MM.1S (cell line): ENCODE measurements at regions not wholly inside any gene's neighbourhood (a gene's known extent, or its start where the extent isn't known, plus 50 kb on each side); places are given as distances from the start of the nearest gene placed in this dataset.

Source experiments
- DNase-seq: peaks from one replicate; pipeline ENCODE4 v3.0.0-alpha.2; 2015
- H2AFZ ChIP-seq: fragments of 300-600 bp; sonication (generic); 2 replicates; pipeline ENCODE4 v1.6.0; 2016; ENCODE audit warnings: antibody characterized with exemption, low read length
- H3F3A ChIP-seq: fragments of 300-600 bp; sonication (generic); 2 replicates; pipeline ENCODE4 v1.6.1; 2016; ENCODE audit warnings: mild to moderate bottlenecking, antibody characterized with exemption, low read length, moderate library complexity, mixed read lengths; ENCODE audit not compliant: insufficient read depth
- H3K27ac ChIP-seq: fragments of 300-600 bp; sonication (generic); 2 replicates; pipeline ENCODE4 v1.5.1; 2016; ENCODE audit warnings: mild to moderate bottlenecking, low read length
- H3K27me3 ChIP-seq: fragments of 300-600 bp; sonication (generic); replicated peaks from 2 replicates; pipeline ENCODE4 v1.6.0; 2016; ENCODE audit warnings: low read length; ENCODE audit not compliant: insufficient read depth
- H3K36me3 ChIP-seq: fragments of 300-600 bp; sonication (generic); replicated peaks from 2 replicates; pipeline ENCODE4 v1.6.1; 2016; ENCODE audit warnings: mild to moderate bottlenecking, low read length, mixed read lengths; ENCODE audit not compliant: insufficient read depth
- H3K4me1 ChIP-seq: fragments of 300-600 bp; sonication (generic); 2 replicates; pipeline ENCODE4 v1.6.1; 2016; ENCODE audit warnings: low read length, mixed read lengths
- H3K4me2 ChIP-seq: fragments of 300-600 bp; sonication (generic); 2 replicates; pipeline ENCODE4 v1.6.0; 2016; ENCODE audit warnings: low read depth, low read length
- H3K4me3 ChIP-seq: fragments of 300-600 bp; sonication (generic); 2 replicates; pipeline ENCODE4 v1.5.1; 2016; ENCODE audit warnings: low read length, mixed read lengths
- H3K79me2 ChIP-seq: fragments of 300-600 bp; sonication (generic); 2 replicates; pipeline ENCODE4 v1.6.1; 2016; ENCODE audit warnings: mixed run types, low read length, mixed read lengths
- H3K9ac ChIP-seq: fragments of 300-600 bp; sonication (generic); 2 replicates; pipeline ENCODE4 v1.6.1; 2016; ENCODE audit warnings: low read length, mixed read lengths
- H3K9me2 ChIP-seq: fragments of 300-600 bp; sonication (generic); replicated peaks from 2 replicates; pipeline ENCODE4 v1.6.1; 2016; ENCODE audit warnings: mild to moderate bottlenecking, low read length, mixed read lengths; ENCODE audit not compliant: insufficient read depth
- H3K9me3 ChIP-seq: fragments of 300-600 bp; sonication (generic); replicated peaks from 2 replicates; pipeline ENCODE4 v1.6.1; 2016; ENCODE audit warnings: mild to moderate bottlenecking, low read length, mixed read lengths; ENCODE audit not compliant: insufficient read depth
- H4K20me1 ChIP-seq: fragments of 300-600 bp; sonication (generic); 2 replicates; pipeline ENCODE4 v1.6.1; 2016; ENCODE audit warnings: mild to moderate bottlenecking, low read length, moderate library complexity, mixed read lengths; ENCODE audit not compliant: insufficient read depth
- CTCF ChIP-seq: fragments of 300-600 bp; sonication (generic); IDR thresholded peaks from 2 replicates; pipeline ENCODE4 v1.5.1; 2016; ENCODE audit warnings: antibody characterized with exemption, low read length, mixed read lengths
- EZH2 ChIP-seq: fragments of 300-600 bp; sonication (generic); optimal IDR thresholded peaks from 2 replicates; pipeline ENCODE3; 2017; ENCODE audit warnings: low read depth, mild to moderate bottlenecking, antibody characterized with exemption, low read length, mixed read lengths
- EZH2phosphoT487 ChIP-seq: fragments of 300-600 bp; sonication (generic); IDR thresholded peaks from 2 replicates; pipeline ENCODE4 v1.6.1; 2018; ENCODE audit warnings: antibody characterized with exemption, low read length

- no peaks in the 10 kb centered on the region for H3K9me2 ChIP-seq
- no peaks in the 10 kb centered on the region for H3K9me3 ChIP-seq
- no peaks in the 10 kb centered on the region for H3K4me1 ChIP-seq
- no peak for DNase-seq
- no peak overlapping the region for H3K9ac ChIP-seq
- H3K4me3 ChIP-seq, result no peak overlapping the region
- H2AFZ ChIP-seq, result no peak overlapping the region
- H3K79me2 ChIP-seq, result no peaks in the 10 kb centered on the region
- H4K20me1 ChIP-seq, result no peaks in the 10 kb centered on the region
- TF ChIP-seq CTCF, result no peak
- no peak for TF ChIP-seq EZH2
- no peak for TF ChIP-seq EZH2phosphoT487
- H3K36me3 ChIP-seq, result no peaks in the 10 kb centered on the region
- no peaks in the 10 kb centered on the region for H3F3A ChIP-seq
- H3K4me2 ChIP-seq, result no peak overlapping the region
- H3K27ac ChIP-seq, result no peak overlapping the region
- H3K27me3 ChIP-seq, result no peaks in the 10 kb centered on the region
Observed at GRCh38 chr17:71909155-71909554, 211.7 kb upstream of the SOX9 start.

- no peak overlapping the region for H3K4me2 ChIP-seq
- no peaks in the 10 kb centered on the region for H3K36me3 ChIP-seq
- no peaks in the 10 kb centered on the region for H4K20me1 ChIP-seq
- TF ChIP-seq EZH2phosphoT487 (no peak), CTCF (no peak)
- H3K4me3 ChIP-seq, result no peak overlapping the region
- no peak for DNase-seq
- H3K27me3 ChIP-seq, result no peaks in the 10 kb centered on the region
- H3K27ac ChIP-seq, result no peak overlapping the region
- H3F3A ChIP-seq, result no peaks in the 10 kb centered on the region
- no peaks in the 10 kb centered on the region for H3K79me2 ChIP-seq
- H3K9me3 ChIP-seq, result no peaks in the 10 kb centered on the region
- H2AFZ ChIP-seq, result no peak overlapping the region
- no peaks in the 10 kb centered on the region for H3K9me2 ChIP-seq
- H3K9ac ChIP-seq, result no peak overlapping the region
- H3K4me1 ChIP-seq, result no peaks in the 10 kb centered on the region
Observed at GRCh38 chr17:71910002-71910401, 210.8 kb upstream of the SOX9 start.

GRCh38 chr17:71914042-71914441 is 206.8 kb upstream of the SOX9 start:
- no peak overlapping the region for H3K27ac ChIP-seq
- H3K4me2 ChIP-seq, result no peak overlapping the region
- no peak for TF ChIP-seq CTCF
- no peak for TF ChIP-seq EZH2phosphoT487
- TF ChIP-seq EZH2, result no peak
- DNase-seq, result no peak
- no peak overlapping the region for H3K4me3 ChIP-seq
- no peaks in the 10 kb centered on the region for H3K79me2 ChIP-seq
- no peaks in the 10 kb centered on the region for H3F3A ChIP-seq
- H3K27me3 ChIP-seq, result no peaks in the 10 kb centered on the region
- H3K36me3 ChIP-seq, result no peaks in the 10 kb centered on the region
- no peaks in the 10 kb centered on the region for H3K9me2 ChIP-seq
- no peak overlapping the region for H3K9ac ChIP-seq
- H2AFZ ChIP-seq, result no peak overlapping the region
- no peaks in the 10 kb centered on the region for H3K9me3 ChIP-seq
- H3K4me1 ChIP-seq, result no peaks in the 10 kb centered on the region
- H4K20me1 ChIP-seq, result no peaks in the 10 kb centered on the region

GRCh38 chr17:71914812-71915211 is 206.0 kb upstream of the SOX9 start:
- Histone ChIP-seq H3K4me3 (no peak overlapping the region), H3K9me3 (no peaks in the 10 kb centered on the region), H3K4me2 (no peak overlapping the region), H2AFZ (no peak overlapping the region), H3K36me3 (no peaks in the 10 kb centered on the region), H3K9ac (no peak overlapping the region), H3F3A (no peaks in the 10 kb centered on the region), H3K4me1 (no peaks in the 10 kb centered on the region), H3K79me2 (no peaks in the 10 kb centered on the region), H3K27me3 (no peaks in the 10 kb centered on the region), H3K27ac (no peak overlapping the region), H3K9me2 (no peaks in the 10 kb centered on the region), H4K20me1 (no peaks in the 10 kb centered on the region)
- TF ChIP-seq CTCF, result no peak
- TF ChIP-seq EZH2, result no peak
- no peak for DNase-seq
